ENCODE measurements at regions not wholly inside any gene's neighbourhood (a gene's known extent, or its start where the extent isn't known, plus 50 kb on each side); places are given as distances from the start of the nearest gene placed in this dataset.

- intact Hi-C loops (cut with DNase I; ENCODE audit: low total_unique reads): no loop called here
- TF ChIP-seq CTCF (IDR thresholded peaks at IDR 0.05 in 8 of 11, conservative IDR thresholded peaks at IDR 0.05 in 3 of 11): no peak
- TF ChIP-seq POLR2AphosphoS5 (IDR thresholded peaks at IDR 0.05): no peak
- TF ChIP-seq POLR2A (IDR thresholded peaks at IDR 0.05): no peak
- WGBS, 5 donors: 41 to 65% (median 54%) methylated on average over 1 of the region's 1 CpG
- no peak for DNase-seq
- no peak overlapping the region for H3K4me3 ChIP-seq
- H3K27ac ChIP-seq: no peak overlapping the region
- H3K36me3 ChIP-seq: no peaks in the 10 kb centered on the region
- H3K4me1 ChIP-seq: no peaks in the 10 kb centered on the region
- no peaks in the 10 kb centered on the region for H3K9me3 ChIP-seq
- H3K27me3 ChIP-seq (replicated peaks in 1 of 7): peaks cover 0 to 5% (median 0%) of the 10 kb centered on the region in 7 donors
Measured at GRCh38 chr4:81989202-81989601, 384.6 kb downstream of the HNRNPD start.

- no peak for TF ChIP-seq POLR2AphosphoS5 (IDR thresholded peaks at IDR 0.05)
- no peak for TF ChIP-seq CTCF (IDR thresholded peaks at IDR 0.05 in 8 of 11, conservative IDR thresholded peaks at IDR 0.05 in 3 of 11)
- TF ChIP-seq POLR2A (IDR thresholded peaks at IDR 0.05): no peak
- DNase-seq: no peak
- H3K36me3 ChIP-seq: no peaks in the 10 kb centered on the region
- peaks cover 0 to 5% (median 0%) of the 10 kb centered on the region in 7 donors for H3K27me3 ChIP-seq (replicated peaks in 1 of 7)
- 90 to 94% (median 93%) methylated on average over 4 of the region's 4 CpGs for WGBS, 5 donors
- H3K9me3 ChIP-seq: no peaks in the 10 kb centered on the region
- H3K4me3 ChIP-seq: no peak overlapping the region
- H3K4me1 ChIP-seq: no peaks in the 10 kb centered on the region
- H3K27ac ChIP-seq: no peak overlapping the region
- intact Hi-C loops (cut with DNase I; ENCODE audit: low total_unique reads): no loop called here
Measured at GRCh38 chr4:81988178-81988577, 385.6 kb downstream of the HNRNPD start.

- Histone ChIP-seq H3K36me3 (no peaks in the 10 kb centered on the region), H3K9me3 (no peaks in the 10 kb centered on the region), H3K27me3 (replicated peaks in 1 of 7) (peaks cover 0 to 5% (median 0%) of the 10 kb centered on the region in 7 donors), H3K4me3 (no peak overlapping the region), H3K27ac (no peak overlapping the region), H3K4me1 (no peaks in the 10 kb centered on the region)
- TF ChIP-seq POLR2AphosphoS5 (IDR thresholded peaks at IDR 0.05) (no peak), CTCF (IDR thresholded peaks at IDR 0.05 in 8 of 11, conservative IDR thresholded peaks at IDR 0.05 in 3 of 11) (no peak)
- no peak for DNase-seq
- 91 to 98% (median 95%) methylated on average over 3 of the region's 3 CpGs for WGBS, 5 donors
- intact Hi-C loops (cut with DNase I; ENCODE audit: low total_unique reads): no loop called here
Measured at GRCh38 chr4:81984746-81985145, 389.0 kb downstream of the HNRNPD start.

- no peaks in the 10 kb centered on the region for H3K4me1 ChIP-seq
- H3K36me3 ChIP-seq: no peaks in the 10 kb centered on the region
- H3K9me3 ChIP-seq: no peaks in the 10 kb centered on the region
- DNase-seq: no peak
- intact Hi-C loops (cut with DNase I; ENCODE audit: low total_unique reads): no loop called here
- 61 to 71% (median 66%) methylated on average over 2 of the region's 2 CpGs for WGBS, 5 donors
- no peak overlapping the region for H3K27ac ChIP-seq
- TF ChIP-seq POLR2A (IDR thresholded peaks at IDR 0.05): no peak
- no peak for TF ChIP-seq CTCF (IDR thresholded peaks at IDR 0.05 in 8 of 11, conservative IDR thresholded peaks at IDR 0.05 in 3 of 11)
- TF ChIP-seq POLR2AphosphoS5 (IDR thresholded peaks at IDR 0.05): no peak
- H3K27me3 ChIP-seq (replicated peaks in 1 of 7): peaks cover 0 to 5% (median 0%) of the 10 kb centered on the region in 7 donors
- H3K4me3 ChIP-seq: no peak overlapping the region
Measured at GRCh38 chr4:81982846-81983540, 390.8 kb downstream of the HNRNPD start.

Measured in spleen (tissue), 11 donors.